Tibial artery (tissue), 4 donors: ENCODE measurements at regions not wholly inside any gene's neighbourhood (a gene's known extent, or its start where the extent isn't known, plus 50 kb on each side); places are given as distances from the start of the nearest gene placed in this dataset.

ENCODE experiments used
- DNase-seq, 2 donors: peaks; one replicate each; pipeline ENCODE4 v3.0.0-alpha.2; 2019
- H3K27ac ChIP-seq, 2 donors: fragments of 200-600 bp; sonication (generic) in 1 of 2; 1 replicate in 1 of 2; 2 replicates in 1 of 2; pipeline ENCODE4 v1.5.1; 2018 to 2019; ENCODE audit warnings: mild to moderate bottlenecking in 1 of 2
- H3K27me3 ChIP-seq, 2 donors: fragments of 200-600 bp; sonication (generic) in 1 of 2; one replicate each; pipeline versions ENCODE4 v1.5.1 to v1.6.0; 2016 to 2019
- H3K36me3 ChIP-seq, 3 donors: fragments of 200-600 bp; sonication (generic) in 2 of 3; one replicate each; pipeline ENCODE4 v1.5.1; 2016 to 2019; ENCODE audit warnings: mild to moderate bottlenecking in 2 of 3
- H3K4me1 ChIP-seq, 4 donors: fragments of 200-600 bp; sonication (generic) in 2 of 4; 1 replicate in 3 of 4; 2 replicates in 1 of 4; pipeline ENCODE4 v1.5.1; 2016 to 2019
- H3K4me3 ChIP-seq, 2 donors: fragments of 200-600 bp; sonication (generic) in 1 of 2; 1 replicate in 1 of 2; 2 replicates in 1 of 2; pipeline ENCODE4 v1.5.1; 2018 to 2019; ENCODE audit warnings: mild to moderate bottlenecking in 2 of 2
- H3K9me3 ChIP-seq, 3 donors: fragments of 200-600 bp; sonication (generic) in 1 of 3; one replicate each; pipeline ENCODE4 v1.5.1; 2016 to 2019
- CTCF ChIP-seq, 2 experiments: fragments of 200-600 bp in 1 of 2; fragments of 450-650 bp in 1 of 2; IDR thresholded peaks; one replicate each; pipeline ENCODE4 v1.5.1; 2017 to 2019; ENCODE audit warnings: antibody characterized with exemption in 2 of 2, mild to moderate bottlenecking in 1 of 2, moderate library complexity in 1 of 2
- intact Hi-C: fragments of 100-400 bp; cut with DNase I; formaldehyde crosslinking; loops from one replicate; pipeline ENCODE4 v1.15.0; 2023; ENCODE audit warnings: low total_unique reads

- no peak for TF ChIP-seq CTCF (IDR thresholded peaks at IDR 0.05)
- H3K4me3 ChIP-seq, result no peak overlapping the region
- no peak overlapping the region for H3K27ac ChIP-seq
- H3K9me3 ChIP-seq, result no peaks in the 10 kb centered on the region
- H3K27me3 ChIP-seq, result no peaks in the 10 kb centered on the region
- DNase-seq, result no peak
- H3K36me3 ChIP-seq, result no peaks in the 10 kb centered on the region
- H3K4me1 ChIP-seq, result no peaks in the 10 kb centered on the region
- intact Hi-C loops, result no loop called here
Measured at GRCh38 chr3:135756106-135756668, 209.3 kb upstream of the PPP2R3A start.

- intact Hi-C loops, result no loop called here
- H3K4me1 ChIP-seq, result no peaks in the 10 kb centered on the region
- no peaks in the 10 kb centered on the region for H3K36me3 ChIP-seq
- H3K27me3 ChIP-seq, result no peaks in the 10 kb centered on the region
- no peak overlapping the region for H3K4me3 ChIP-seq
- no peak for TF ChIP-seq CTCF (IDR thresholded peaks at IDR 0.05)
- no peak overlapping the region for H3K27ac ChIP-seq
- no peak for DNase-seq
- no peaks in the 10 kb centered on the region for H3K9me3 ChIP-seq
Measured at GRCh38 chr3:135757421-135757820, 208.1 kb upstream of the PPP2R3A start.

GRCh38 chr3:135758961-135759360, 206.6 kb upstream of the PPP2R3A start:
- Histone ChIP-seq H3K9me3 (no peaks in the 10 kb centered on the region), H3K36me3 (no peaks in the 10 kb centered on the region), H3K27ac (no peak overlapping the region), H3K4me1 (no peaks in the 10 kb centered on the region), H3K4me3 (no peak overlapping the region), H3K27me3 (no peaks in the 10 kb centered on the region)
- intact Hi-C loops, result no loop called here
- TF ChIP-seq CTCF (IDR thresholded peaks at IDR 0.05), result no peak
- DNase-seq, result no peak

- no peaks in the 10 kb centered on the region for H3K4me1 ChIP-seq
- no peak for TF ChIP-seq CTCF (IDR thresholded peaks at IDR 0.05)
- H3K27me3 ChIP-seq, result no peaks in the 10 kb centered on the region
- no peak overlapping the region for H3K4me3 ChIP-seq
- no peak overlapping the region for H3K27ac ChIP-seq
- no peak for DNase-seq
- intact Hi-C loops, result no loop called here
- no peaks in the 10 kb centered on the region for H3K9me3 ChIP-seq
- no peaks in the 10 kb centered on the region for H3K36me3 ChIP-seq
Measured at GRCh38 chr3:135759651-135760050, 205.9 kb upstream of the PPP2R3A start.

GRCh38 chr3:135760581-135760980, 204.9 kb upstream of the PPP2R3A start:
- Histone ChIP-seq H3K9me3 (no peaks in the 10 kb centered on the region), H3K4me3 (no peak overlapping the region), H3K27ac (no peak overlapping the region), H3K36me3 (no peaks in the 10 kb centered on the region), H3K27me3 (no peaks in the 10 kb centered on the region), H3K4me1 (no peaks in the 10 kb centered on the region)
- TF ChIP-seq CTCF (IDR thresholded peaks at IDR 0.05), result no peak
- intact Hi-C loops, result no loop called here
- DNase-seq, result no peak
